NT2/D1 (cell line): ENCODE measurements at regions not wholly inside any gene's neighbourhood (a gene's known extent, or its start where the extent isn't known, plus 50 kb on each side); places are given as distances from the start of the nearest gene placed in this dataset.

Source experiments
- SUZ12 ChIP-seq: IDR thresholded peaks from 2 replicates; pipeline ENCODE4 v1.6.1; 2011; ENCODE audit not compliant: insufficient read length, insufficient read depth; ENCODE audit errors: extremely low read depth
- YY1 ChIP-seq: IDR thresholded peaks from 2 replicates; pipeline ENCODE4 v1.6.1; 2011; ENCODE audit not compliant: insufficient read length, insufficient read depth
- ZNF274 ChIP-seq: IDR thresholded peaks from 2 replicates; pipeline ENCODE4 v1.6.1; 2011; ENCODE audit warnings: mild to moderate bottlenecking, low read depth, low read length

GRCh38 chr17:14760719-14761411 is 460.0 kb downstream of the HS3ST3B1 start:
- no peak for TF ChIP-seq YY1
- no peak for TF ChIP-seq SUZ12
- TF ChIP-seq ZNF274: no peak
